HG03439 (cell line): ENCODE measurements at regions not wholly inside any gene's neighbourhood (a gene's known extent, or its start where the extent isn't known, plus 50 kb on each side); places are given as distances from the start of the nearest gene placed in this dataset.

Experiments used
- ATAC-seq: cut with Tn5 transposase; IDR thresholded peaks from one replicate; pipeline ENCODE4 v1.9.1; 2021; ENCODE audit warnings: mild to moderate bottlenecking, moderate library complexity; ENCODE audit not compliant: unreplicated experiment

DNA sequence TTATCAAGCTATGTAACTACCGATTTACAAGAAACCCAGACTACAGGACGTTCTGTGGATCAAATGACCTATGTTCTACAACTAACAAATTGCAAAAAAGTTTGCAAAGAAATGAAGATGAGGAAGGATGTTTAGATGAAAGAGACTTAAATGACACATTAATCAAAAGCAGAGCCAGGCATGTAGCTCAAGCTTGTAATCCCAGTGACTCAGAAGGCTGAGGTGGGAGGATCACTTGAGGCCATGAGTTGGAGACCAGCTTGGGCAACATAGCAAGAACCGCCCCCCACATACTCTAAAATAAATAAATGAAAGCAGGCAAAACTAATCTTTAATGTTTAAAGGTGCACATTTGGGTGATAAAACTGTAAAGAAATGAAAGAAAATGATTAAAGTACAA is 331.9 kb downstream of the BTG1 start:
- no peak for ATAC-seq

DNA sequence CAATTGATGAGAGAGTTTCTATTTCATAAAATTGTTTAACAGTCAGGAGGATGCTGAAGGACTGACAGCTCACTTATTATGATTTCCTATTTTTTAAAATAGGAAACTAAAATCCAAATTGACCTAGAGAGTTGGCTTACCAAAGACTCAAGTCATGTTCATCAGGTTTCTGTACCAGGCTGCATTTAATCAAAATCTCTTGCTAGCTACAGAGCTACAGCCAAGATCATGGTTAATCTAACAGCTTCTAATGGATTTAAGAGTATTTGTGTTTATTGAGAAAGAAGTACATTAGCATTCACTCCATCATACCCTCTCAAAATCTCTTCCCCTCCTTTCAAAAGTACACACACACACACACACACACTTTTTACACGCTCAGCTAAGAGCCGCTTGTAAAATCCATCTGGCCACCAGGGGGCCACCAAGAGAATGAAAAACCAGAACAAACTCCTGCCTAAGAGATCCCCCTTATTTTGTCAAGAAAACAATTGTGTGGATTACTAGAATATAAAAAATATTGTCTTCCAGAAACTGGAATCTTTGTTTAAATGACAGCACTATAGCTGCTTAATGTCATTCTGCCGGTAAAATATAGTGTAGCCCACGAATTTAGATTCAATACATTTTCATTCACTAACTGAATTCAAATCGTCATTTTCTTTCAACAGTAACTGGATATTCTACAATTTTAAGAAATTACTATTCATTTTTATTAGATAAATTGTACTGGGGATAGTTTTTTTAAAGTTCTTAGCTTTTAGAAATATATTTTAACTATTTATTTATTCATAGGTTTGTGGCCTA is 334.0 kb downstream of the BTG1 start:
- peak; percentile 83 for ATAC-seq

DNA sequence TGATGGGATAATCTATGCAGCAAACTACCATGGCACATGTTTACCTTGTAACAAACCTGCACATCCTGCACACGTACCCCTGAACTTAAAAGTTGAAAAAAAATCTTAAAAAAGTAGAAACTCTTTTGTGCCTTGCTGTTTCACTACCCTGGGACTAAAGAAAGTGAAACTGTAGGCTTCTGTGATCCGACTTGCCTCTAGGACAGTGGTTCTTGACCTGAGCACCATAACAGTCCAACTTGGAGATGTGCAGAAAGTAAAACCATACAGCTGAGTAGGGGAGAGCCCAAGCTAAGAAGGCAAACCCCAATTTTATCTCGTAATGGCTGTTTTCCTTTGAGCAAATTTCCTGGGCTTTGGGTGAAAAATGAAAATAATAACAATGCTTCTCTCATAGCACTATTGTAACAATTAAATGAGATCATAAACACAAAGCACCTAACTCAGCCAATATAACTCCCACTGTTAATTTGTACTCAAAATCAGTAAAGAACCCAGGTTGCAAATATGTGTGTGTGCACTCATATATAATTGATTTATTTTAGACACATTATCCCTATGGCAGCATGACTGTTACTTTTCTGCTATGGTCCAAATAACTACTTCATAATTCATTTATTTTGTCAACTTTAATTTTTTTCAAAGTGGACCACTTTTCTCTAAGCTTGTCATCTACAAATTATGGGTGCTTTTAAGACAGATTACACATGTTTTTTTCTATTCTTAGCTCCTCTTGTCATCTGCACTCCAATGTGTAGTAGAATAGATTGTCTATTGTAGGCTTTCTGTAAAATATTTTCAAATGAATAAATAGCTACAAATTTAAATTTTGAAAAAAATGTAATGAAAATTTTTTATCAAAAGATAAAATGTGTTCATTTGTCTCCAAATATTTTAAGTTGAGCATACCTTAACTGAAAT is 334.9 kb downstream of the BTG1 start:
- no peak for ATAC-seq

DNA sequence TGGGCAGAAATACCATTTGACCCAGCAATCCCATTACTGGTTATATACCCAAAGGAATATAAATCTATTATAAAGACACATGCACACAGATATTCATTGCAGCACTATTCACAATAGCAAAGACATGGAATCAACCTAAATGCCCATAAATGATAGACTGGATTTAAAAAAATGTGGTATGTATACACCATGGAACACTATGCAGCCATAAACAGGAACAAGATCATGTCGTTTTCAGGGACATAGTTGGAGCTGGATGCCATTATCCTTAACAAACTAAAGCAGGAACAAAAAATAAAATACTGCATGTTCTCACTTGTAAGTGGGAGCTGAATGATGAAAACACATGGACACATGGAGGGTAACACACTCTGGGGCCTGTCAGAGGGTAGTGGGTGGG is 335.6 kb downstream of the BTG1 start:
- no peak for ATAC-seq

DNA sequence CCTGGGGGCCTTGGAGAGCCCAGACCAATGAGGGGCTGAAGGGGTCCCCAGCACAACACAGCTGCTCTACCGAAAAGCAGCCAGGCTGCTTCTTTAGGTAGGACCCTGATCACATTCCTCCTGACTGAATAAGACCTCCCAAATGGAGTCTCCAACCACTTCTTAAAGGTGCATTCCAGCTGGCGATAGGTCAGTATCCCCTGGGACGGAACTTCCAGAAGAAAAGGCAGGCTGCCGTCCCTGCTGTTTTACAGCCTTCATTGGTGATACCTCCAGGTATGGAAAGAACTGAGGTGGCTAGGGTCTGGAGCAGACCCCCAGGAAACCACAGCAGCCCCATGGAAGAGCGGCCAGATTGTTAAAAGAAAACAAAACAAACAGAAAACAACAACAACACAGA is 340.6 kb downstream of the BTG1 start:
- ATAC-seq, result no peak

DNA sequence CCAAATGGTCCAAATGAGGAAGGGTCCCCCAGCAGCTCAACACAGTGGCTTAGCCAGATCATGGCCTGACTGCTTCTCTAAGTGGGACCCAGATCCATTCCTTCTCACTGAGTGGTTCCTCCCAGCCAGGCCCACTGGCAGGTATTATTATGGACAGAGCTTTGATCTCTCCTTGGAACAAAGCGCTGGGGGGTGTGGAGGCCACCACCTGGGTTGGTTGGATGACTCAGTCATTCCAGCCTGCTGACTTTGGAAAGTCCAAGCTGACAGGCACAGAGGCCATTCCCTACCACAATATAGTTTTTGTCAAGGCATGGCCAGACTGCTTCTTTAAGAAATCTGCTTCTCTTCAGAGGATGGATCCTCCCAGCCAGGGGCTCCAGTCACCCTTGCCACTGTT is 341.1 kb downstream of the BTG1 start:
- no peak for ATAC-seq

DNA sequence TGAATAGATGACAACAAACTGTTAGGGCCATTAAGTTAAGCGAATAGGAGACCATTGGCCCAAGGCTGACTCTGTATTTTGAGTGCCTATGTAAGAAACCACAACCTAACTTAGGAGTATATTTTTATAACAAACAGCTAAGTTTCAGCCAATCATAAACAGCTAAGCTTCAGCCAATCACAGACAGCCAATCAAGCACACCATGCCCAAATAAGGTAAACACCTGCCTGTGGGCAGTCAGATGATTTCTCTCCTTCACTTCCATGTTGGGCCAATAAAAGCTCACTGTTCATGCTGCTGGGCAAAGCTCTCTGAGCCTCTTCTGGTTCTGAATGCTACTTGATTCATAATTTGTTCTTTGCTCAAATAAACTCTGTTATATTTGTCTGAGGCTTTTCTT is 344.6 kb downstream of the BTG1 start:
- ATAC-seq, result no peak

DNA sequence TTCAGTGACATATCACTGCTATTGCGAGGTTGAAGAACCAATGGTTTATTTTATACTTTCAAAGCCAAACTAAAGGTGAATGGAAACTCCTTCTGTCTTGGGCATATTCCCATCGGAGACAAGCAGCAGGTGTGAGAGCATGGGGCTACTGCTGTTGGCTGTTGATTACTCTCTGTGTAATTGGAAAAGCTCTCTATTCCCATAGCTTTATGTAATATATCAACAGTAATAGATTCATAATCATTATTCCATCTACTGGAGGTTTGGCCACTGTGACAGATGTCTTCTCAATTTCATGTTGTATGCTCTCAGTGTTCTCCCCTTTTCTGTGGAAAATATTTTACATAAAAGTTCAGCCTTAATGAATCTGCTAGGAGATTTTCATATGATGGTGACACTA is 352.0 kb downstream of the BTG1 start:
- ATAC-seq, result no peak

DNA sequence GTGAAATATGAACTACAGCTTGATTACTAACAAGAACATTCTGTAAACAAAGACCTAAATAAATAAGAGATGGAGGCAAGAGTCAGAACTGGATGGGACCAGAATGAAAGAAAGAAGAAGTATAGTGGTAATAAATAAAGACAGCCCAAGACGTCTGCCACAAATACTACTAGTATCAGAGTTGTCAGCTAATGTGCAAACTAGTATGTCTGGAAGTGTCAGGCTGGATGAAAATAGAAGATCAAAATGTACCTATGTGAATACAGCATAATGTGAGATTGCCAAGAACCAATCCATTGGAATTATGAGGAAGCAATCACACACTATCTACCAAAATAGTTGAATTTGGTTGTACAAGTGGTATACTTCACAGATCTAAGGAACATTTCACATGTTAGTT is 353.0 kb downstream of the BTG1 start:
- ATAC-seq, result no peak

DNA sequence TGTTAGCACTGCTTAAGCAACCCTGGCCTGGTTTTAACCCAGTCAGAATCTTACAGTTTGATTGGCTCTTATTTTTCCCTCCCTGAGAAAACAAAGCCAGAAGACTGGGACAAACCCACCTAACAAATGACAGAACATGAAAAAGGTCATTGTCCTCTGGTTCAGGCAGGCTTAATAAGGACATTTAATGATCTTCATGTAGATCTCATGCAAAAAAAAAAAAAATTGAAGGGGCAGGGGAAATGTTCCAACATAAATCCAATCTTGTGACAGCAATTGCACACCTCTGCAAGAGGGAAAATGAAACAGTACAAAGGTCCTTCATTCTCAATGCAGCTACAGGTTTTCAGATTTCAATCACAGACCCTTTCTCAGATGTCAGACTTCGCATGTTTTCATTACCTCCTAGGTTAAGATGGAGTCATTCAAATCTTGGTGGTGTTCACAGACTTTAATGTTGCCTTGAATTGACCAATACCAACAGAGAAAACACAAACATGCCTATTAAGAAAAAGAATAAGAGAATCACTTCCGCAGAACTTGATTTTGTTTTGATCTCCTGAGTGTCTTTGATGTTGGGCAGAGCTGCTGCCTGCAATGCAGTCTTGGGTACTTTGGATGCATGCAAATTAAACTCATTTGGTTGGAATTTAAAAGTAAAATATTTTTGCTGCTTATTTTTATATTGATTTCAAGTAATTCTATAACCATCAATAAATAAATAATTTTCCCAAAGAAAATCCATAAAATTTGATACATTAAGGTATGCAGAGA is 359.0 kb downstream of the BTG1 start:
- ATAC-seq, result no peak

DNA sequence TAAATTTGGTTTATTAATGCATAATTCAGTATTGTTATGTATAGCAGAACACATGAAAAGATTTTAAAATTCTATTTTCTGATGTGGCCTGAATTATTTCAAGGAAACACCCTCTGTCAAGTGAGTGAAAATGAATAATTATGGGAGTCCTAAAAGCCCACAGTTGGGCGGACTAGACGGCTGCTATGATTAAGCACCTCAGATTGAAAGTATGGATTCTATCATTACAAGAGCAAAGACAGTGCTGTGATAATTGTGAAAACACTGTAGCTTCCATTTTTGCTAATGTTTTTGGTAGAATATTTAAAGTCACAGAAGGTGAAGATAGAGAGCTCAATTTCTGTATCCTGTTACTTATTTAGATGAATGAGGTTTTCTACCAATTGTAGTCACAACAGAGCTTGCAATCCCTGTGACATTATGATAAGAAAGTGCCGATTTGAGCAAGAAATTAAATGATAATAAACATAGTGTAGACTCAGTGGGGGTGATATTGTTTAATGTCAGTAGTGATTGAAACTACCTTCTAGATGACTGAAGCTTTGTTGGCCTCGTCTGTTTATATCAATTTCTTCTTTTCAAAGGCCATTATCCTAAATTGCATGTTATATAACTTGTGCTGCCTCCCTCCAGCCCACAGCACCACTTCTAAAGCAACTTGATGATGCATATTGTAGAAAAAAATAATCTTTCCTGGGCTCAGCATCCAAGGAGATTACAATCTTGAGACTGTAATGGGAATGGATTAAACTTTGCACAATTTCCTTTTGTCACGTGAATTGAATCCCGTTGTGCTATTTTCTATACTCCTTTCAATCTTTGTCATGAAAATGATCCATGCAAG is 359.8 kb downstream of the BTG1 start:
- ATAC-seq, result no peak

DNA sequence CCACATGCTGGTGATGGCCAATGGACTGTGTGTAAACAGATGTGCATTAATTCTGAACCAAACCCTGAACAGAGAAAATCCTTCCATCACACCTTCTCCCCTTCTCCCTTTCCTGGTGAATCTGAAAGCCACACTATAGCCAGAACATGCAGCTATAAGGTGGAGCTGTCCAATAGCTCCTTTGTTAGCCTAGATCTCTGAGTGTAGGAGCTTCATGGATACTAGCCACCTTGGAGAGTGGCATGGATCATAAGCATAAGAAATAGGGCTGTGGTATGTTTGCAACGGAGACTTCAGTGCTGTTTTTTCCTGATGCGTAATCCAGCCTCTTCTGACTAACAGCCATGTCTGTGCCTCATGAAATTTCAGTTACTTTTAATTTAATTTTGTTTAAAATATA is 364.5 kb downstream of the BTG1 start:
- no peak for ATAC-seq

DNA sequence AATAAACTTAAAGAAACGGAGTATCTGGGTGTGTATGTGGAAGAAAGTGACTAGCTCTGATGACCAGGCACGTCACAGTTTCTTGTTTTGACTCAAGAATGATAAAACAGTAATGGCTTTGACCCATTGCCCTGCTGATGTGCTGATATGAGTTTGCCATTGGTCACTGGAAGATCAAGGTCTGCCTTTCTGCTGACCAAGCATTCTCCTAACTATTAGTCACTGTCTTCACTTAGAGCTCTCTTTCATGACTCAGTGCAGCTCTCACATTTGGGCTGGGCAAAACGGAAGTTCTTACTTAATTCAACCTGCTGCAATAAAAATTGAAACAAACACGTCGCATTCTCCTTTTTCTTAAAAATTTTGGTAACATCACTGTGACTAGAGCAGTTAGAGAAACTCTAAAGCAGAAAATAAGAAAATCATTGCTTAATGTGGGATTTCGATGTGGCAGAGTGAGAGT is 366.7 kb downstream of the BTG1 start:
- ATAC-seq, result peak; percentile 94

DNA sequence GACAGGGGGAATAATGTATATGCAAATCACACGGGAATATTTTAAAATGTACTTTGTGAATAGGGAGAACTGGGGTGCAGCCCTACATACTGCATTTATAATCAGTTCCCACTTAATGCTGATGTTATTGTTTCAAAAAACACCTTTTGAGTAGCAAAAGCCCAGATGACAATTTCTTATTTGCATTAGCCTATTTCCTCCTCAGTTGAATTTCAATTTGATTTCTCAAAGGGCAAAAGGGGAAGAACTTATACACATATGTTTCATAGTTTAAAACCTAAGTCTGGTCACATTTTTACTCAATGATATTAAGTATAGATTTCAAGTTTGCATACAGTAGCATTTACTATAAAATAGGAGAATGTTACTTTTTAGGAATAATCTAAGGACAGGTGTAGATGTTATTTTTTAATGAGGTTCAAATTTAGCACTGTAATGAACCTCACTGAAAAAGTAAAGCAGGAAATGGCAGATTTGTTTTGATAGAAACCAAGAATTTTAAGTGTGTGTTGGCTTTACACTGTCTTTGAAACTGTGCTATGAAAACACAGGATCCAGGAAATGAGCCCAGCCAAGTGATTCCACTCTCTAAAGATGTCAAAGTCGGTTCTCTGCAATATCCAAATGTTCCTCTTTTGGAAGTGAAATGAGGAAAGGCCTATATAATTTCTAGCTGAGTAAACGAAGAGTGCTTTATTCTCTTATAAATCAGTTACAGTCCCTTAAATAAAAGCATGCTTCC is 367.4 kb downstream of the BTG1 start:
- ATAC-seq, result peak; percentile 49

DNA sequence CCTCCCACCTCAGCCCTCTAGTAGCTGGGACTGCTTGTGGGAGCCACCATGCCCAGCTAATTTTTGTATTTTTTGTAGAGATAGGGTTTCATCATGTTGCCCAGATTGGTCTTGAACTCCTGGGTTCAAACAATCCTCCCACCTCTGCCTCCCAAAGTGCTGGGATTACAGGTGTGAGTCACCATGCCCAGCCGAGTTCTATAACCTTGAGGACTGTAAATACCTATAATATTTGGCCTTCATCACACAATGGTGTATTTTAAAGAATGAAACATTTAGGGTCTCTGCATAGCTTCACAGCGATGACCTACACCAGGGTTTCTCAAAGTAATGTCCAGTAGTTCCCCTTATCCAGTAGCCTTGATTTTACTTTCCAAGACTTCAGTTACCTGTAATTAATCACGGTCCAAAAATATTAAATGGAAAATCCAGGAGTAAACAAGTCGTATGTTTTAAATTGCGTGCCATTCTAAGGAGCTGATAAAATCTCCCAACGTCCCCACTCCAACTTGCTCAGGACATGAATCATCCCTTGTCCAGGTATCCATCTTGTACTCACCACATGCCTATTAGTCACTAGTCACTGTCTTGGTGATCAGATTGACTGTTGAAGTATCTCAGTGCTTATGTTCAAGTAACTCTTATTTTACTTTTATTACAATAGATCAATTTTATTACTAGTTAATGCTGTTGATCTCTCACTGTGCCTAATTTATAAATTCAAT is 368.2 kb downstream of the BTG1 start:
- no peak for ATAC-seq

DNA sequence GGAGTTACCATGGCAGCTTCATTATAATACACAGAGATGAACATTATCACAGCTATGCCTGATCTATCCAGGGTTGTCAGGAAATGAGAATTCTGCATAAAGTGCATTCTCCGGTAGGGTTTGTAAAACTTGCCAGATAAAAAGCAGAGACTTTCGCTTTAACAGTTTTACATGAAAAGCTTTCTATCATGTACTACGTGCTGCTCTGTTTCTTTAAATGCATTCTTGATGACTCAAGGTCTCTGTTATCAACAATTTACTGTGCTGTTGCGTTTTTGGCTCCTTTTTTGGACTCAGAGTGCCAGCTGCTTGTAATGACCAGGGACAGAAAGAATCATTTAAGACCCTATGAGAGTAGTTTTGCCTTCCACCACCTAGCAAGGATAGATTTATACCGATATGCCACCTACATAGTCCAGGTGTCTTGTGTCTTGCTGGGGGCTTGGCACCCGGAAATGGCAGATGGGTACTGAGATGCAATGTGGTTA is 371.2 kb downstream of the BTG1 start:
- no peak for ATAC-seq

DNA sequence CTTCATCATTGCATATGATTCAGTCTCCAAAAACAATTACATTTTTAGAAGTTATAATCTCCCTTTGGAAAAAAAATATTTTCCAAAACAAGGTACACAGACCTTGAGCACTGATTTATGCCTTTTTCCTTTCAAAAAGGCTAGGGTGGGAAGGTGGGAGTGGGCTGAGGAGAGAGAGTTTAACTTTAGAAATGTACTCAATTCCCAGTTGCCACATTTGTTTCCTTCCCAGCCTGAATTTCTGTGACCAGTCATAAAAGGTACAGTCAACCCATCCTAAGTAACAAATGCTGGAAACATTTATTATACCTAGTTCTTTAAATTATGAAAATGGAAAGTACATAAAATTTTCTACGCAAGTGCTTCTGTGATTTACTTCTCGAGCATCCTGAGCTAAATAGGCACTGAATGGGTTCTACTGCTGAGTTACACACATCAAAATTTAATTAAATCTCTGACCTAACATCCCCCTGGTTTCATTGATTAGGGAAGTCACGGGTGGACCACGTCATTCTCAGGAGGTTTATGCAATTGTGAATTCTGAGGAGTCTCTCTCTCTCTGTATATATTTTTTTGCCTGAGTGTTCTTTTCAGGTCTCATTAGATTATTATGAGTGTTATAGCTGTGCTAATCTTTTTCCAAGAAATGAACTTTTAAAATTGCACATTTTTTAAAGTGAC is 371.8 kb downstream of the BTG1 start:
- ATAC-seq, result no peak

DNA sequence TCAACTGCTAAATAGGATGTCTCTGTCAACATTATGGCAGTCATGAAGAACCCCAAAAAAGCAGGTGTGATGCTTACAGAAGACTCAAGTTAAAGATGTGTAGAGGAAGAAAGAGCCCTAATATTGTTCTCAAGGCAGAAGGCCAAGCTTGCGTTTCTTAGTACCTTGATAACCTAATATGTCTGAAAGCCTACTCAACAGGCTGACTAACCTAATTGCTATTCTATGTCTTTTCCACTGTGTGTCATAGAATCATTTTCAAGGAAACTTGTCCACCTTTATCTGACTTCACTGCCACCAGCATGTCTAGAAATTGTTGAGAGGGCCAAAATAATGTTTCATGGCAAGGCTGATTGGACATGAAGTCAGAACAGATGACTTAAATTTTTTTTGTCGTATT is 373.2 kb downstream of the BTG1 start:
- ATAC-seq, result no peak
